HepG2 (cell line): ENCODE measurements at regions not wholly inside any gene's neighbourhood (a gene's known extent, or its start where the extent isn't known, plus 50 kb on each side); places are given as distances from the start of the nearest gene placed in this dataset.

Experiments used
- ATAC-seq: fragments of 200-7000 bp; cut with Tn5 transposase; 3 replicates; pipeline ENCODE4 v1.9.1; 2020; ENCODE audit warnings: mild to moderate bottlenecking, moderate library complexity
- BruUV-seq: library from RNA; stranded (reverse); fragments of 400-500 nt; replicated peaks from 2 replicates; lab custom pipeline; 2021; lab: Mats Ljungman, UMichigan
- CTCF ChIA-PET: fragments of 300-600 bp; formaldehyde crosslinking; extraction: SDS; loops from one replicate; lab custom pipeline; 2021; ENCODE audit warnings: low total read pairs, inconsistent platforms, low intra/inter-chr PET ratio; lab: Yijun Ruan, JAX
- POLR2A ChIA-PET: fragments of 350-600 bp; sonication (Branson Sonifier 250); formaldehyde crosslinking; loops from one replicate; lab custom pipeline; 2020; ENCODE audit warnings: antibody characterized with exemption, inconsistent platforms; lab: Yijun Ruan, JAX
- DNase-seq: peaks from one replicate; pipeline ENCODE4 v3.0.0-alpha.2; 2015; ENCODE audit warnings: low spot score
- FAIRE-seq: peaks from 3 replicates; lab custom pipeline; 2011; peaks lifted over from hg19 to GRCh38; lab: Jason Lieb, UNC
- H2AFZ ChIP-seq: one replicate; pipeline ENCODE4 v1.6.1; 2011; ENCODE audit warnings: low read length, inconsistent platforms
- H3K27ac ChIP-seq: fragments of 300-600 bp; 3 replicates; pipeline ENCODE4 v1.8.0; 2011; ENCODE audit warnings: mixed run types, mild to moderate bottlenecking, mixed read lengths, low read length, inconsistent platforms; ENCODE audit not compliant: insufficient read depth; ENCODE audit errors: extremely low read length
- H3K27me3 ChIP-seq, 2 experiments: fragments of 200-600 bp in 1 of 2; 2 replicates in 1 of 2; 3 replicates in 1 of 2; pipeline versions ENCODE4 v1.6.0 to v1.8.0; 2011; ENCODE audit warnings: low read length in 2 of 2, mild to moderate bottlenecking in 2 of 2, moderate library complexity in 2 of 2, inconsistent platforms in 1 of 2; ENCODE audit not compliant: insufficient read depth in 2 of 2, control insufficient read depth in 1 of 2
- H3K36me3 ChIP-seq, 2 experiments: fragments of 200-600 bp in 1 of 2; replicated peaks in 1 of 2; 2 replicates in 1 of 2; 3 replicates in 1 of 2; pipeline versions ENCODE4 v1.5.1 to v1.8.0; 2011; ENCODE audit warnings: low read length in 2 of 2, inconsistent platforms in 1 of 2; ENCODE audit not compliant: insufficient read depth in 2 of 2, control insufficient read depth in 1 of 2
- H3K4me1 ChIP-seq: 2 replicates; pipeline ENCODE4 v1.5.1; 2012; ENCODE audit warnings: low read length, inconsistent platforms; ENCODE audit not compliant: insufficient read depth
- H3K4me2 ChIP-seq: 2 replicates; pipeline ENCODE4 v1.6.0; 2011; ENCODE audit warnings: low read depth, low read length, inconsistent platforms
- H3K4me3 ChIP-seq, 3 experiments: fragments of 200-600 bp in 1 of 3; sonication (generic), shearing (Covaris generic) in 1 of 3; replicated peaks in 1 of 3; 2 replicates each; pipeline ENCODE4 v1.5.1; 2011 to 2016; ENCODE audit warnings: low read length in 3 of 3, inconsistent platforms in 2 of 3, low read depth in 2 of 3, mild to moderate bottlenecking in 2 of 3, control low read depth in 1 of 3, mixed read lengths in 1 of 3; ENCODE audit not compliant: insufficient read depth in 1 of 3
- H3K79me2 ChIP-seq: one replicate; pipeline ENCODE4 v1.6.1; 2011; ENCODE audit warnings: low read length, inconsistent platforms; ENCODE audit not compliant: insufficient read depth
- H3K9ac ChIP-seq: 2 replicates; pipeline ENCODE4 v1.6.0; 2011; ENCODE audit warnings: mild to moderate bottlenecking, low read depth, low read length, inconsistent platforms; ENCODE audit not compliant: insufficient read depth
- H3K9me3 ChIP-seq: 2 replicates; pipeline ENCODE4 v1.5.1; 2012; ENCODE audit warnings: mild to moderate bottlenecking, low read length
- H4K20me1 ChIP-seq: 2 replicates; pipeline ENCODE4 v1.6.0; 2011; ENCODE audit warnings: inconsistent platforms, mild to moderate bottlenecking, low read length, moderate library complexity; ENCODE audit not compliant: insufficient read depth
- DMAP1 ChIP-seq: IDR thresholded peaks from 2 replicates; pipeline ENCODE4 v1.6.1; 2016
- HNRNPLL ChIP-seq: fragments of 200-400 bp; formaldehyde crosslinking; IDR thresholded peaks from 2 replicates; pipeline ENCODE4 v1.6.1; 2017; ENCODE audit warnings: mild to moderate bottlenecking, low read depth, low read length; ENCODE audit not compliant: poor library complexity, severe bottlenecking
- RAD21 ChIP-seq: fragments of 450-650 bp; formaldehyde crosslinking; IDR thresholded peaks from 2 replicates; pipeline ENCODE4 v1.5.0; 2020; ENCODE audit warnings: mild to moderate bottlenecking
- SAFB2 ChIP-seq: sonication (generic); formaldehyde crosslinking; IDR thresholded peaks from 2 replicates; pipeline ENCODE4 v1.5.1; 2020; ENCODE audit warnings: missing genetic modification reagents, low read depth, mild to moderate bottlenecking, borderline replicate concordance
- ZNF34 ChIP-seq: sonication (generic); formaldehyde crosslinking; IDR thresholded peaks from 2 replicates; pipeline ENCODE4 v1.4.0; 2020; ENCODE audit warnings: mild to moderate bottlenecking, missing genetic modification reagents, borderline replicate concordance
- ZNF670 ChIP-seq: sonication (generic); formaldehyde crosslinking; IDR thresholded peaks from 2 replicates; pipeline ENCODE4 v1.8.0; 2022; ENCODE audit warnings: mild to moderate bottlenecking, missing genetic modification reagents, borderline replicate concordance
- WGBS: methylation state at CpG from one replicate; pipeline ENCODE4 v1.1.6; 2017; ENCODE audit warnings: low lambda C conversion rate; 5-methylcytosine and 5-hydroxymethylcytosine counted together
- in situ Hi-C: cut with HindIII; loops from 2 replicates; pipeline ENCODE4 v1.10.0; 2017; ENCODE audit warnings: low pct_unique_long_range_greater_than_20kb; ENCODE audit not compliant: extremely low pct_ligation_motif_present
- intact Hi-C: fragments of 100-400 bp; cut with micrococcal nuclease; formaldehyde crosslinking; loops from one replicate; pipeline ENCODE4 v1.10.0; 2022; ENCODE audit not compliant: unreplicated experiment
- TF ChIP-seq, protein P1 (sequence below): sonication (generic); formaldehyde crosslinking; IDR thresholded peaks from 2 replicates; pipeline ENCODE4 v1.4.0; 2020; ENCODE audit warnings: missing genetic modification reagents, borderline replicate concordance

DNA sequence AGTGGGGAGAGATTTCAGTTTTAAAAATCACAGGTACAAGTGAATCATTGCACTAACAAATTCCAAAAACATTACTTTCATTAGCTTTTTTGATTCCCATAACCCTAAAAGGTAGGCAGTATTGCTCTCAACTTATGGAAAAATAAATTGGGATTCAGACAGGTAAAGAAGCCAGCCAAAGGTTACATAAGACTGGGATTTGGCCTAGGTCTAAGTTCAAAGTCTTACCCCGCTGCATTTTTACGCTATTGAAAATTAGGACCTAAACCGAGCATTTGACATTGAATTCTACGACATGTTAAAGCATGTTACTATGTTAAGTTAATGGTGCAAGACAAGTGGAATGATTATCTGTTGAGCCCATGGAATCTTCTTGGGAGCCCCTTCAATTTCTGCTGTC, 89.6 kb downstream of the ENC1 start:
- Histone ChIP-seq H3K27me3 (no peaks in the 10 kb centered on the region; a peak in 1 of 5 replicates), H3K4me1 (peaks cover 30% of the 10 kb centered on the region), H3K36me3 (no peaks in the 10 kb centered on the region), H3K27ac (no peak overlapping the region), H2AFZ (no peak overlapping the region), H3K79me2 (no peaks in the 10 kb centered on the region), H4K20me1 (no peaks in the 10 kb centered on the region), H3K9ac (no peak overlapping the region), H3K9me3 (no peaks in the 10 kb centered on the region), H3K4me2 (no peak overlapping the region), H3K4me3 (no peak overlapping the region)
- ATAC-seq: no peak
- FAIRE-seq: peak; percentile 8
- DNase-seq: no peak
- WGBS: 74% methylated on average over 4 of the region's 4 CpGs
- ChIA-PET CTCF (no interaction called here), POLR2A (no interaction called here)
- intact Hi-C loops: no loop called here
- TF ChIP-seq RAD21 (no peak), ZNF670 (CRISPR knock-in tag) (no peak), ZNF34 (CRISPR knock-in tag) (no peak), HNRNPLL (no peak), DMAP1 (no peak), SAFB2 (CRISPR knock-in tag) (no peak)
- TF ChIP-seq, protein P1, sequence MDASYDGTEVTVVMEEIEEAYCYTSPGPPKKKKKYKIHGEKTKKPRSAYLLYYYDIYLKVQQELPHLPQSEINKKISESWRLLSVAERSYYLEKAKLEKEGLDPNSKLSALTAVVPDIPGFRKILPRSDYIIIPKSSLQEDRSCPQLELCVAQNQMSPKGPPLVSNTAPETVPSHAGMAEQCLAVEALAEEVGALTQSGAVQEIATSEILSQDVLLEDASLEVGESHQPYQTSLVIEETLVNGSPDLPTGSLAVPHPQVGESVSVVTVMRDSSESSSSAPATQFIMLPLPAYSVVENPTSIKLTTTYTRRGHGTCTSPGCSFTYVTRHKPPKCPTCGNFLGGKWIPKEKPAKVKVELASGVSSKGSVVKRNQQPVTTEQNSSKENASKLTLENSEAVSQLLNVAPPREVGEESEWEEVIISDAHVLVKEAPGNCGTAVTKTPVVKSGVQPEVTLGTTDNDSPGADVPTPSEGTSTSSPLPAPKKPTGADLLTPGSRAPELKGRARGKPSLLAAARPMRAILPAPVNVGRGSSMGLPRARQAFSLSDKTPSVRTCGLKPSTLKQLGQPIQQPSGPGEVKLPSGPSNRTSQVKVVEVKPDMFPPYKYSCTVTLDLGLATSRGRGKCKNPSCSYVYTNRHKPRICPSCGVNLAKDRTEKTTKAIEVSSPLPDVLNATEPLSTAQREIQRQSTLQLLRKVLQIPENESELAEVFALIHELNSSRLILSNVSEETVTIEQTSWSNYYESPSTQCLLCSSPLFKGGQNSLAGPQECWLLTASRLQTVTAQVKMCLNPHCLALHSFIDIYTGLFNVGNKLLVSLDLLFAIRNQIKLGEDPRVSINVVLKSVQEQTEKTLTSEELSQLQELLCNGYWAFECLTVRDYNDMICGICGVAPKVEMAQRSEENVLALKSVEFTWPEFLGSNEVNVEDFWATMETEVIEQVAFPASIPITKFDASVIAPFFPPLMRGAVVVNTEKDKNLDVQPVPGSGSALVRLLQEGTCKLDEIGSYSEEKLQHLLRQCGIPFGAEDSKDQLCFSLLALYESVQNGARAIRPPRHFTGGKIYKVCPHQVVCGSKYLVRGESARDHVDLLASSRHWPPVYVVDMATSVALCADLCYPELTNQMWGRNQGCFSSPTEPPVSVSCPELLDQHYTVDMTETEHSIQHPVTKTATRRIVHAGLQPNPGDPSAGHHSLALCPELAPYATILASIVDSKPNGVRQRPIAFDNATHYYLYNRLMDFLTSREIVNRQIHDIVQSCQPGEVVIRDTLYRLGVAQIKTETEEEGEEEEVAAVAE (CRISPR knock-in tag): no peak
- in situ Hi-C loops: no loop called here
- BruUV-seq: no TSS peak
